ENCODE measurements at regions not wholly inside any gene's neighbourhood (a gene's known extent, or its start where the extent isn't known, plus 50 kb on each side); places are given as distances from the start of the nearest gene placed in this dataset.

DNA sequence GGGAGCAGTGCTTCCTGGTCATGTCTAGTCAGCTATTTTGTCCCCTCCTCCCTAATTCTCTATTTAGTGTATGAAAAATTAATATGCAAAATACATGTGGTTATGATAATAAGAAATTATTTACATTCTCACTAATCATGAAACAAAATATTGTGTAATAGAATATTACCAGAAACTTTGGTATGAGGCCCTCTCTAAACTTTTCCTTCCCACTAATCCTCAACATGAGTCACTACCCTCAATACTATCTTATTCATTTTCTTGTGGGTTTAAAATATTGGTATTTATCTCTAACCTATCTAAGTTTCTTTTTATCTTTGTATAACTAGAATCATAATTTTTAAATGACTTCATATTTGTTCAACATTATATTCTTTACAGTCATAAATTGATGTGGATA is 545.9 kb upstream of the PTPRD start:
- ChIA-PET POLR2A (ENCODE audit: unreplicated experiment) (no interaction called here), CTCF (no interaction called here)
- Histone ChIP-seq H3K9me3 (ENCODE audit: insufficient read depth, low read depth) (no peaks in the 10 kb centered on the region), H3K27ac (no peak overlapping the region), H3K4me1 (replicated peaks; ENCODE audit: insufficient read depth) (no peaks in the 10 kb centered on the region), H3K27me3 (ENCODE audit: insufficient read depth, low read depth) (no peaks in the 10 kb centered on the region), H3F3A (ENCODE audit: insufficient read depth, low read depth) (no peaks in the 10 kb centered on the region), H3K36me3 (ENCODE audit: low read depth) (no peaks in the 10 kb centered on the region), H2AFZ (no peak overlapping the region), H3K4me2 (no peak overlapping the region), H3K4me3 (no peak overlapping the region), H4K20me1 (ENCODE audit: insufficient read depth) (no peaks in the 10 kb centered on the region), H3K79me2 (ENCODE audit: low read depth) (no peaks in the 10 kb centered on the region), H3K9me2 (ENCODE audit: insufficient read depth) (no peaks in the 10 kb centered on the region)
- TF ChIP-seq, protein P1, sequence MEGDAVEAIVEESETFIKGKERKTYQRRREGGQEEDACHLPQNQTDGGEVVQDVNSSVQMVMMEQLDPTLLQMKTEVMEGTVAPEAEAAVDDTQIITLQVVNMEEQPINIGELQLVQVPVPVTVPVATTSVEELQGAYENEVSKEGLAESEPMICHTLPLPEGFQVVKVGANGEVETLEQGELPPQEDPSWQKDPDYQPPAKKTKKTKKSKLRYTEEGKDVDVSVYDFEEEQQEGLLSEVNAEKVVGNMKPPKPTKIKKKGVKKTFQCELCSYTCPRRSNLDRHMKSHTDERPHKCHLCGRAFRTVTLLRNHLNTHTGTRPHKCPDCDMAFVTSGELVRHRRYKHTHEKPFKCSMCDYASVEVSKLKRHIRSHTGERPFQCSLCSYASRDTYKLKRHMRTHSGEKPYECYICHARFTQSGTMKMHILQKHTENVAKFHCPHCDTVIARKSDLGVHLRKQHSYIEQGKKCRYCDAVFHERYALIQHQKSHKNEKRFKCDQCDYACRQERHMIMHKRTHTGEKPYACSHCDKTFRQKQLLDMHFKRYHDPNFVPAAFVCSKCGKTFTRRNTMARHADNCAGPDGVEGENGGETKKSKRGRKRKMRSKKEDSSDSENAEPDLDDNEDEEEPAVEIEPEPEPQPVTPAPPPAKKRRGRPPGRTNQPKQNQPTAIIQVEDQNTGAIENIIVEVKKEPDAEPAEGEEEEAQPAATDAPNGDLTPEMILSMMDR (conservative IDR thresholded peaks at IDR 0.05): no peak
- no peak for TF ChIP-seq EZH2 (IDR thresholded peaks at IDR 0.05; ENCODE audit: low read depth)
- no peak for DNase-seq
- intact Hi-C loops (cut with micrococcal nuclease; ENCODE audit: unreplicated experiment): no loop called here
- BruUV-seq (replicated peaks): no TSS peak

DNA sequence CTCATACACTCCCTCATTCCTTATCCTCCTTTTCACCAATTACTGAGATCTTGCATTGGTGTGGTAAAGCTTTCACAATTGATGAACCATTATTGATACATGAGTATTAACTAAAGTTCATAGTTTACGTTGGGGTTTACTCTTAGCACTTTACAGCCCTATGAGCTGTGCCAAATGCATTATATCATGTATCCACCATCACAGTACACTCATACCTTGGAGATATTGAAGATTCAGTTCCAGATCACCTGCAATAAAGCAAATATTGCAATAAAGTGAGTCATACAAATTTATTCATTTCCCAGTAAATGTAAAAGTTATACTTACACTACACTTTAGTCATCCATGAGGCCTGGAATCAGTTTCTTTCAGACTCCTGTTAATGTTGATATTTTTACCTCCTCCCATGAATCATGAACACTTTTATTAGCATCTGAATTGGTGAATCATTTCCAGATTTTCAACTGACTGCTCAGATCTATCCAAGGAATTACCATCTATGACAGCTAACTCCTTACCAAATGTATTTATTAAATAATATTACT is 546.6 kb upstream of the PTPRD start:
- Histone ChIP-seq H3F3A (ENCODE audit: insufficient read depth, low read depth) (no peaks in the 10 kb centered on the region), H3K4me2 (no peak overlapping the region), H2AFZ (no peak overlapping the region), H4K20me1 (ENCODE audit: insufficient read depth) (no peaks in the 10 kb centered on the region), H3K9me3 (ENCODE audit: insufficient read depth, low read depth) (no peaks in the 10 kb centered on the region), H3K27ac (no peak overlapping the region), H3K36me3 (ENCODE audit: low read depth) (no peaks in the 10 kb centered on the region), H3K9me2 (ENCODE audit: insufficient read depth) (no peaks in the 10 kb centered on the region), H3K4me3 (no peak overlapping the region), H3K4me1 (replicated peaks; ENCODE audit: insufficient read depth) (no peaks in the 10 kb centered on the region), H3K27me3 (ENCODE audit: insufficient read depth, low read depth) (no peaks in the 10 kb centered on the region), H3K79me2 (ENCODE audit: low read depth) (no peaks in the 10 kb centered on the region)
- DNase-seq: no peak
- TF ChIP-seq EZH2 (IDR thresholded peaks at IDR 0.05; ENCODE audit: low read depth): no peak
- TF ChIP-seq, protein P1 (conservative IDR thresholded peaks at IDR 0.05): no peak
- CTCF ChIA-PET: no interaction called here
- no TSS peak for BruUV-seq (replicated peaks)
- intact Hi-C loops (cut with micrococcal nuclease; ENCODE audit: unreplicated experiment): no loop called here
- POLR2A ChIA-PET (ENCODE audit: unreplicated experiment): no interaction called here

DNA sequence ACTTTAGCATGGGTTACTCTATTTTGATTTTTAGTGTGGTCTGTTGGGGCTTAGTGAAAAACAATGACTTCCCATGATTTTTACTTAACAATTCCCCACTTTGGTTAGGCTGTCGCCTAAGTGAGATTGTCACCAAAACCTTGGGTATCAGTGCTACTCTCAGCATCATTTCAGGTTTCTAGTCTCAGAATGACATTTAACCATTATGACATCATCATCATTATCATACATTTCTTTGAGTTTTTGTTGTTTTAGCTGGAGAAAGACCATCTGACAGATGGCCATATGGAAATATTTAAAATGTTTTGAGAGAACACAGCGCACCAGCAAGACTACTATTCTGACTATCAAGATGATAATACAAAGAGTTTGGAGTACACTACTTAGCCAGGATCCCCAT is 551.0 kb upstream of the PTPRD start:
- H3F3A ChIP-seq (ENCODE audit: insufficient read depth, low read depth): no peaks in the 10 kb centered on the region
- no TSS peak for BruUV-seq (replicated peaks)
- intact Hi-C loops (cut with micrococcal nuclease; ENCODE audit: unreplicated experiment): no loop called here

More for the DNA sequence above, 551.0 kb upstream of the PTPRD start:
- H3K9me2 ChIP-seq (ENCODE audit: insufficient read depth): no peaks in the 10 kb centered on the region
- no peak overlapping the region for H2AFZ ChIP-seq
- H3K9me3 ChIP-seq (ENCODE audit: insufficient read depth, low read depth): no peaks in the 10 kb centered on the region
- TF ChIP-seq, protein P1 (conservative IDR thresholded peaks at IDR 0.05): no peak
- no peak for TF ChIP-seq EZH2 (IDR thresholded peaks at IDR 0.05; ENCODE audit: low read depth)
- no peak overlapping the region for H3K4me2 ChIP-seq
- no peaks in the 10 kb centered on the region for H3K27me3 ChIP-seq (ENCODE audit: insufficient read depth, low read depth)
- H3K79me2 ChIP-seq (ENCODE audit: low read depth): no peaks in the 10 kb centered on the region
- no peaks in the 10 kb centered on the region for H3K4me1 ChIP-seq (replicated peaks; ENCODE audit: insufficient read depth)
- CTCF ChIA-PET: no interaction called here
- no peaks in the 10 kb centered on the region for H3K36me3 ChIP-seq (ENCODE audit: low read depth)
- POLR2A ChIA-PET (ENCODE audit: unreplicated experiment): interaction anchor here (0.6 kb wide), 1 partner anchor 1170 kb away, joined by 5 read pairs; no protein-coding TSS in a partner anchor
- no peak for DNase-seq
- H3K4me3 ChIP-seq: no peak overlapping the region
- H3K27ac ChIP-seq: no peak overlapping the region
- no peaks in the 10 kb centered on the region for H4K20me1 ChIP-seq (ENCODE audit: insufficient read depth)

Measured in PC-9 (cell line).